NCI-H146 treated with DMSO at 0.1 percent for 48 hours (cell line): ENCODE measurements at regions not wholly inside any gene's neighbourhood (a gene's known extent, or its start where the extent isn't known, plus 50 kb on each side); places are given as distances from the start of the nearest gene placed in this dataset.
"Not testable (repeated sequence)": the region's sequence is repeated elsewhere in the genome, so short reads cannot be mapped to it uniquely, and the experiment has no call there.

ENCODE experiments used
- DNase-seq: peaks from one replicate; lab custom pipeline; 2025; ENCODE audit not compliant: unreplicated experiment; lab: John Stamatoyannopoulos, UW

DNA sequence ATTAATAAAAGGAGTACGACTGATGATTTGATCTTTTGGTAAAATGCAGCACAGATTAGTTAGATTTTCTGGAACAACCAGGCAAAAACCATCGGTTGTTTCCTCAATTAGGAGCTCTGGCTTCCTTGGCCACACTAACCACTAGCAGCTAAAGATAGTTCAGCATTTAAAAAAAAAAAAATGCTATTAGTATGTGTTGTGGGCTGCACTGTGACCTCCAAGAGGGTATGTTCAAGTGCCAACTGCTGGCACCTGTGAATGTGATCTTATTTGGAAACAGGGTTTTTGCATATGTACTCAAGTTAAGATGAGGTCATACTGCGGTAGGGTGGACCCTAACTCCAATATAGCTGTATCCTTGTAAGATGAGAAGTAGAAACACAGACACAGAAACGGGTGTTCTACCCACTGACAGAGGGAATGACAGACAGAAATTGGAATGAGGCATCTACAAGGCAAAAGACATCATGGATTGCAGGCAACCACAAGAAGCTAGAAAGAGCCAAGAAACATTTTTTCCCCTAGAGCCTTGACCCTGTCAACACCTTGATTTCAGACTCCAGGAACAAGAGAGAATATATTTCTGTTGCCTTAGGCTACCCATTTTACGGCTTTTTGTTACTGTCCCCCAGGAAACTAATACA, 534.6 kb upstream of the ROBO2 start:
- DNase-seq: no peak

DNA sequence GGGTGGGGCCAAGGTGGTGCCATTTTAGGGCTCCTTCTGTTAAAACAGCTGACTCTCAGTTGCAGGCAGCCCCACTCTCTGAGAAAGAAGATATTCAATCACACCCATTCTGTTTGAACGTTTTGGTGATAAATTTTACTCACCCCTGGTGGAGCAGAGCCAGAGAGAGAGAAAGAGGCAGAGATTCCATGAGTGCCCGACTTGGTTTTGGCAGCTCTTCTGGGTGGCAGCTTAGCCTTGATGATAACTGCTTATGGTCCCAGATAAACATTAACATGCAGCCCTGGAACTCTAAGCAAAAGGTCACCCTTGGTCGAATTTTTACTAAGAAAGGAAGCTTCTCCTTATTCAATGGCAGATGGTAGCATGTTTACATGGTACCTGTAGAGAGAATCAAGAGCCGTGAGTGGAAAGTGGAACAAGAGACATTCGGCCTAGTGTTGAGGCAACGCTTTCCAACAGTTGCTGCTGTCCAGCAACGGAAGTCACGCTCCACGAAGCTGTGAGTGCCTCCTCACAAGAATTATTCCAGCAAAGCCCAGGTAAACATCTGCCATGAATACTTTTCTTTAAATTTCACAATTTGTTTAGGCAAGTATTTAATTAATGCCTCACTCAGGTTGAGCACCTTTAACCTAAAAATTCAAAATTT, 530.6 kb upstream of the ROBO2 start:
- DNase-seq: no peak

DNA sequence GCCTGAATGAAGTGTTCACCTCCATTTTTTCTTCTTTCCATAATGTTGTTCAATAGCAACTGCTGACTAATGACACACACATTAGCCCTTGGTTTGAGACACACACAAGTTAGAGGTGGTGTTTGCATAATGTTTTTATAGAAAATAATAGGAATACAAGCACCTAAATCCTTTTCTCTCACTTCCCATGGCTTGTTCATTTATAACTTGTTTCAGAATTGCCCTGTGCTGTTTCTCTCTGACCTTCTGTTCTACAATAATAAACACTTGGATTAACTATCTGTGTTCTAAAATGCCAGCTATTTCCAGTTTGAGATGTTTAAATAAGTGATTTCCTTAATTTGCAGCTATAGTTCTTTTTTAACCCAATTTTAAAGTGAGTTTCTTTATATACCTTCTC, 525.1 kb upstream of the ROBO2 start:
- DNase-seq: no peak

DNA sequence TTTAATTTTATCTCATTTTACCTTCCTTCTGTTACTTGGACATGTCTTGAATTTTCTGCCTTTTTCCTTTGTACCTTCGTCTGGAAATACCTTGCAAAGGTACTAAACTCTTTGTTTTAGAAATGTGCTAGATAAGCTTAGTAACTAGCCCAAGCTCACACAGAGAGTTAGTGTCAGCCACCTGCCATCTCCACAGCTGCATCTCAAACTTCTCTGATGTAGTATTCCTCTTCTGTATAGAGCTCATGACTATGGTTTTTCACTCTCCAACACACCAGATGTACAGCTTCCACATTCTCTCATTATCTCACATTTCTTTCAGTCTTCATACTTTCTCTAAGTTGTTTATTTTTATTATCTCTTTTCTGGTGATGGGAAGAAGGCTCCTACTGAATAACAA, 516.6 kb upstream of the ROBO2 start:
- DNase-seq: no peak

DNA sequence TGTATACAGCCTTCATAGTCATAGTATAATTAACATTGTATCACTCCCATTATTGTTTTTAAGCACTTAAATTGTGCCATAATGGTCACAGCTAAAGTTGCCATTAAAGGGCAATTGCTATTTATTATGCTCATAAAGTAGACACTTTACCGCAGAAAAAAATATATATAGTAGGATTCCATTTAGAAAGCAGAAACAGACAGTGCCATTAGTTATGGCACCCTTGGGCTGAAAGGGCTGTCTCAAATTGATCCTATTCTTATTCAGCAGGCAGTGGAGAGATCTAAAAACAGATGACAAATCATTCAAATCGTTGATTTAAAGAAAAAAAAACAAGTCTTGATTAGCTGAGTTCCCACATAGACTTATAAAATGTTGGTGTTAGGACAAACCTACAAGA, 514.2 kb upstream of the ROBO2 start:
- DNase-seq: no peak

DNA sequence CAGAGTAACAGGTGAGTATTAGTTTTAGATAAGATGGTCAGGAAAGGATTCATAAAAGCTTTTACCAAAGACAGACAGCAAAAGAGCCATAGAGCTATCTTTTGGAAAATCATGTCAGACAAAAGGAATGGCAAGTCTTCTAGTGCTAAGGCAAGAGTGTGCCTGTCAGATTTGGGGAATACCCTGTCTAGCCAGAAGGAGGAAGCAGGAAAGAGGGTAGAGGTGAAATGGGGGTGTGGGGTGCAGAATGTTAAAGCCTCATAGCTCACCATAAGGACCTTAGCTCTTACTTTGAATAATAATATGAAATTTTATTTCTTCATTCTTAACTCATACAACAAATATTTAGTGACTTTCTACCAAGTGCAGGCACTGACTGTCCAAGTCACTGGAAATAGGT, 512.1 kb upstream of the ROBO2 start:
- DNase-seq: no peak

- DNase-seq: no peak
Observed at GRCh38 chr3:76532158-76532822, 507.6 kb upstream of the ROBO2 start.

- not testable (repeated sequence) for DNase-seq
Observed at GRCh38 chr3:76533710-76534109, 506.2 kb upstream of the ROBO2 start.

GRCh38 chr3:76537857-76538256, 502.0 kb upstream of the ROBO2 start:
- not testable (repeated sequence) for DNase-seq

- DNase-seq: no peak
Observed at GRCh38 chr3:76547674-76548073, 492.2 kb upstream of the ROBO2 start.

- no peak for DNase-seq
Observed at GRCh38 chr3:76550522-76551201, 489.2 kb upstream of the ROBO2 start.

- DNase-seq: no peak
Observed at GRCh38 chr3:76551739-76552138, 488.2 kb upstream of the ROBO2 start.

DNA sequence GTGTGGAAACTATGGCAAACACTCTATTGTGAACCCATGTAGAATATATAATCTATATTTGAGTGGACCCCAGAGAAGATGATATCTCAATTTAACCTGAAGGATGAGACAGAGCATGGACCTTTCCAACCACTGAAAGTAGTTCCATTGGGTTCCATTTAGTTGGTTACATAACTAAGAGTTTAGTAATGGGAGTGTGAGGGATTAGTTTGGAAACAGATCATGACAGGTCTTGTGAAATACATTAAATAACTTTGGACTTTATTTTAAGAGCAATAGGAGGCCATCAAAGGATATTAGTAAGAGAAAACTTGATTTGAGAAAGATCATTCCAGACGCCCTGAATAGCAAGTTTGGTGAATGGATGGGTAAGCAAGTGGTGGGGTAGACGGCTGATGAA, 487.2 kb upstream of the ROBO2 start:
- no peak for DNase-seq

DNA sequence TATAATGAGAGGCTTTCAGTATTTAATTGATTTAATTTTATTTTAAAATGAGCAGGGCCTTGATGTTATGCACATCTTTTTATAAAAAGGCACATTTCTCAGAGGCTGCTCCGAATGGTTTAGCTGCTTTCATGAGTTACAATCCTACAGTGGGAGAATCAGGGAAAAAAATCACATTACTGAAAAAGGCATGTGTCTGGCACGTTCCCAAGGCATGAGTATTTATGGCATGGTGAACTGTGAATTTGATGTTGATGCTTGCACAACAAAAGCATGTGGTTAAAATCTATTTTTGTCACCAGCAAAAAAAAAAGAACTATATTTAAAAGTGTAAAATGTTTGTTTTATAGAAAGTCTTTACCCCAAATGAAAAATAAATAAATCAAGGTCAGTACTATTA, 485.2 kb upstream of the ROBO2 start:
- no peak for DNase-seq

DNA sequence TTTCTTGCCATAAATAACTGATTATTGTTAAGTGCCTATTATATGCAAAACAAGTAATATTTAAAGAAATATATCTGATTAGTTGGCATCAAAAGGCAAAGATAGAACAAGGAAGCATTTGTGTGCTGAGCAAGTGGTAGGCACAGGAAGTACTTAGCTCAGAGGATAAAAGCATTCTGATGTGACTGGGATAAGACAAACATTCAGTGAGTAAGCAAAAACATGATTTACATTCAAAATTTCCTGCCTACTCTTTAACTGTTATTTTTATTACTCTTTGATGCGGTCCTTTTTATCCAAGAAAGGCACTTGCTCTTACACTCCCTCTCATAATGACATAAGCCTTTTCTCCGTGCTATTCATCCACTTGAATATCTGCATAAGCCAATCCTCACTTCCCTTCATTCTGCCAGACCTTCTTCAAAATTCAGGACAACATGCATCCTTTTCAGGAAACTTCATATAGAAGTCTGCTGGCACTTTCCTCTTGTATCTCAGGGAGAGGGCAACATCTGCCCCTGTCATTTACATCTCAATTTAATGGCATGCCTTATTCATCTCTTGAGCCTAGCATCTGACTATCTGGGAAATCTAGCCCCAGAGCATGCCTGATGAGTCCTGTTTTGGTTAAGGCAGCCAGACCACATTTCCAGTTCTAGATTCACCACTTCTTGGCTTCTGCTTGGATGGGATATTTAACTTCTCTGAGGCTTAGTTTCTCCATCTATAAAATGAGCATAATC, 478.2 kb upstream of the ROBO2 start:
- DNase-seq: no peak

DNA sequence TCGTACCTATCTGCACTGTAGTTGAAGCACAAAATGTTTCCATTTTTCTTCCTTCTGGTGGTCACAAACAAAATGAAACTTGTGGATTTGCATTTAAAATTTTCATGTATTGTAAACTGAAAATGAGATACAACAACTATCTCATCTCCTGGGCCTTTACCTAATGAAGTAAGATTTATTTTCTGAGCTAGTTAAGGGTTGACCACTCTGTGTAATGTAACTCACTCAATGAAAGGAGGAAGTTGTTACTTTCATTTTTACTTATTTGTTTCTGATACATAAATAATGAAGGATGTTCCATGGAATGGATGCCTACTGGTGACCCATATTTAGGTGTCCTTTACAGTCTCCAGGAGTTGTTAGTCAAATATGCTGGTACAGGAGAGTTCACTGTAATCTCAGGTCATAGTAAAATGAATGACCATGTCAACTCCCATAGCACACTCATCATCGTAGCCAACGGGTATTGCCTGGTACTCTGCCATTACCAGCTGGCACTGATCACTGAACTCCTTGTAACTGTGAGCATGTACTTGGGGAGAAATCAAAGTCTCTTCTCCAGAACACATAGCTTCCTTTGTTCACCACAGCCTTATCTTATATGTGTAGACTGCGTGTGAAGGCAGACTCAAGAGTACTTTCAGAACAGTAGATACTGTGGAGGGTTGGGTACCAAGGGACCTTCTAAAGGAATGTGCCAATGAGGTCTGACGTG, 474.2 kb upstream of the ROBO2 start:
- DNase-seq: no peak

GRCh38 chr3:76566211-76566534, 473.7 kb upstream of the ROBO2 start:
- DNase-seq: no peak

GRCh38 chr3:76566904-76567303, 473.0 kb upstream of the ROBO2 start:
- DNase-seq: no peak

DNA sequence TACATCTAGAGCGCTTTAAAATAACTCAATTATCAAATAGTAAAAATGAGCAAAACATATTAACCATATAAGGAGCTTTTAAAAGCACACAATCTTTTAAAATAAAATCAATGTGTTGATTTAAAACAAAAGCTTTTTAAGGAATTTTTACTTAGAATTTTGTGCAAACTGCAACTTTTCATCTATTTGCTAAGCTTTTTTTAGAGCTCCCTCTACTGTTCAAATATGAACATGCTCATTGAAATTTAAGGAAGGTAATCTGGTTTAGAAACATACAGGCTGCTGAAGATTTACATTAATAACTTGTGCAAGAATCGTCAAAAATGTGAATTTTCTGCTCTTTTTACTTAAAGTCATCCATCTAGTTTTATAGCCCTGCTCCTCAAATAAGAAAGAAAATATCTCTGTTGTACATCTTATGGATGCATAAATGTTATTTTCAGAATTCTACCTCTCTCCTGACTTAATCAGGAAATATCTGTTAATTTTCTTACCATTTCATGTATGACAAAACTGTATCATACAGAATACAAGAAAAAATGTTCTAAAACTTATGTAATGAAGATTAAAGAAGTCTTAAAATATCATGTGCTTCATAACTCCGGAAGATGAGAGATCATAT, 469.4 kb upstream of the ROBO2 start:
- no peak for DNase-seq

DNA sequence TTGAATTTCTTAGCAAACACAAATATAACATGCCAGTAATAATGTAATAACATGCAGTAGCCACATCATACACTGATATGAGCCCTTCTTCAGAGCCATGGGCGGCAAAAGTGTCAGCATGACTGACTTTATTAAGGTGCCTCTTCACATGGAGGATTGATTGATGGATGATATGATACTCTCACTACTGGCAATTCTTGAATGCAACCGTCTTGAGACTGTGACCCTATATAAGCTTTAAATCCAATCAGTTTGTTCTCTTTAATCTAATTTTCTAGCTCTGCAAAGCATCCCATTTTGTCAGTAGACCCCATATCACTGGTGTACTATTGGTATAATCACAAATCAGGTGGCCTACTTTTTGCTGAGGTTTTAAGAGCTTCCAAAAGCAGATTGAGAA, 463.7 kb upstream of the ROBO2 start:
- no peak for DNase-seq
